Keratinocyte (primary cell): ENCODE measurements at regions not wholly inside any gene's neighbourhood (a gene's known extent, or its start where the extent isn't known, plus 50 kb on each side); places are given as distances from the start of the nearest gene placed in this dataset.

Source experiments
- DNase-seq: peaks from one replicate; pipeline ENCODE4 v3.0.0-alpha.2; 2011; ENCODE audit warnings: low read depth, missing footprints, low spot score
- FAIRE-seq: peaks from 2 replicates; lab custom pipeline; 2011; peaks lifted over from hg19 to GRCh38; lab: Jason Lieb, UNC
- H2AFZ ChIP-seq: 2 replicates; pipeline ENCODE4 v1.6.0; 2012; ENCODE audit warnings: low read length, control low read depth, inconsistent platforms; ENCODE audit not compliant: control insufficient read depth
- H3K27ac ChIP-seq: 2 replicates; pipeline ENCODE4 v1.5.1; 2011; ENCODE audit warnings: low read length; ENCODE audit not compliant: control insufficient read depth, insufficient read depth
- H3K27me3 ChIP-seq: 3 replicates; pipeline ENCODE4 v1.6.0; 2011; ENCODE audit warnings: low read length; ENCODE audit not compliant: control insufficient read depth, insufficient read depth; ENCODE audit errors: extremely low read depth
- H3K36me3 ChIP-seq, 2 experiments: 2 replicates in 1 of 2; 3 replicates in 1 of 2; pipeline ENCODE4 v1.5.1; 2011; ENCODE audit warnings: low read length in 2 of 2, mild to moderate bottlenecking in 1 of 2; ENCODE audit not compliant: control insufficient read depth in 2 of 2, insufficient read depth in 2 of 2; ENCODE audit errors: extremely low read depth in 1 of 2
- H3K4me1 ChIP-seq: 3 replicates; pipeline ENCODE4 v1.5.1; 2011; ENCODE audit warnings: low read length; ENCODE audit not compliant: control insufficient read depth, insufficient read depth; ENCODE audit errors: extremely low read depth
- H3K4me2 ChIP-seq: 3 replicates; pipeline ENCODE4 v1.6.0; 2011; ENCODE audit warnings: low read depth, low read length; ENCODE audit not compliant: control insufficient read depth, insufficient read depth; ENCODE audit errors: extremely low read depth
- H3K4me3 ChIP-seq, 3 experiments: fragments of 200-600 bp in 1 of 3; sonication (generic) in 1 of 3; 2 replicates in 2 of 3; 3 replicates in 1 of 3; pipeline ENCODE4 v1.5.1; 2011 to 2016; ENCODE audit warnings: low read length in 3 of 3, mild to moderate bottlenecking in 3 of 3, control low read depth in 2 of 3, inconsistent platforms in 1 of 3, low read depth in 1 of 3, mixed read lengths in 1 of 3, mixed run types in 1 of 3, moderate library complexity in 1 of 3; ENCODE audit not compliant: control insufficient read depth in 2 of 3, insufficient read depth in 2 of 3; ENCODE audit errors: extremely low read depth in 1 of 3
- H3K79me2 ChIP-seq: 2 replicates; pipeline ENCODE4 v1.6.0; 2012; ENCODE audit warnings: low read length; ENCODE audit not compliant: control insufficient read depth, insufficient read depth
- H3K9ac ChIP-seq: 3 replicates; pipeline ENCODE4 v1.6.0; 2011; ENCODE audit warnings: low read length; ENCODE audit not compliant: control insufficient read depth, insufficient read depth; ENCODE audit errors: extremely low read depth
- H3K9me1 ChIP-seq: 3 replicates; pipeline ENCODE4 v1.6.0; 2011; ENCODE audit warnings: low read length; ENCODE audit not compliant: control insufficient read depth, insufficient read depth; ENCODE audit errors: extremely low read depth
- H3K9me3 ChIP-seq: 2 replicates; pipeline ENCODE4 v1.5.1; 2012; ENCODE audit warnings: low read depth, low read length; ENCODE audit not compliant: control insufficient read depth
- H4K20me1 ChIP-seq: 3 replicates; pipeline ENCODE4 v1.6.0; 2011; ENCODE audit warnings: low read length; ENCODE audit not compliant: control insufficient read depth, insufficient read depth; ENCODE audit errors: extremely low read depth
- CTCF ChIP-seq, 3 experiments: IDR thresholded peaks in 1 of 3; conservative IDR thresholded peaks in 1 of 3; optimal IDR thresholded peaks in 1 of 3; 2 replicates in 2 of 3; 3 replicates in 1 of 3; pipeline versions ENCODE3 to v1.5.1; 2011; ENCODE audit warnings: low read length in 3 of 3, mild to moderate bottlenecking in 3 of 3, moderate library complexity in 2 of 3, control low read depth in 1 of 3, inconsistent platforms in 1 of 3; ENCODE audit not compliant: insufficient read depth in 2 of 3; ENCODE audit errors: extremely low read depth in 1 of 3
- EZH2 ChIP-seq: IDR thresholded peaks from one replicate; pipeline ENCODE4 v1.6.1; 2012; ENCODE audit warnings: inconsistent platforms, mild to moderate bottlenecking, low read length, moderate library complexity
- dilution Hi-C: fragments of 300-500 bp; cut with MboI; formaldehyde crosslinking; loops from one replicate; pipeline ENCODE4 v1.7.0; 2020; ENCODE audit warnings: low sequenced_read_pairs; ENCODE audit not compliant: extremely low pct_ligation_motif_present

GRCh38 chr13:64256751-64257150 is 2841.1 kb upstream of the PCDH20 start:
- no peaks in the 10 kb centered on the region for H3K79me2 ChIP-seq
- dilution Hi-C loops: no loop called here
- H3K9ac ChIP-seq: no peak overlapping the region
- no peak overlapping the region for H3K4me3 ChIP-seq
- no peaks in the 10 kb centered on the region for H4K20me1 ChIP-seq
- DNase-seq: no peak
- no peaks in the 10 kb centered on the region for H3K27me3 ChIP-seq
- no peaks in the 10 kb centered on the region for H3K36me3 ChIP-seq
- no peaks in the 10 kb centered on the region for H3K9me1 ChIP-seq
- H3K9me3 ChIP-seq: no peaks in the 10 kb centered on the region
- no peak for FAIRE-seq
- no peak overlapping the region for H2AFZ ChIP-seq
- no peak for TF ChIP-seq EZH2
- TF ChIP-seq CTCF (optimal IDR thresholded peaks at IDR 0.05 in 1 of 3, IDR thresholded peaks at IDR 0.05 in 1 of 3, conservative IDR thresholded peaks at IDR 0.05 in 1 of 3; ENCODE audit: extremely low read depth in 1 of 3, insufficient read depth in 2 of 3, low read length in 3 of 3): no peak
- H3K4me2 ChIP-seq: no peak overlapping the region
- no peak overlapping the region for H3K27ac ChIP-seq
- no peaks in the 10 kb centered on the region for H3K4me1 ChIP-seq

DNA sequence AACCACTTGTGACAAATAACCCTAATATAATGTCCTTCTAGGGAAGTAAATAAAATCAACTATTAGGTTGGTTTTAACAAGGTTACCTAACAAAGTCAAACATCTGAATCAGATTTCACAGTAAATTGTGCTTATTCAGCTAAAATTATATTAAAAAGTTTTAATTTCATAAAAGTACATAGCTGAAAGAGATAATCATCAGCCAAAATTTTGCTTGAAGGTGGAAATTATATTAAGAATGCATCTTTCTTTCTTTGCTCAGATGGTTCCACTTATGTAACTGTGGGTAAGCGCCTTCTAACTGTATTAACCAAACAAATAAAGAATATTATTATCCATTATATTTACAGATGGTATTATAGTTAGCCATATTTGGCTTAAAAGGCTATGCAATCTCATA is 2840.3 kb upstream of the PCDH20 start:
- H3K36me3 ChIP-seq: no peaks in the 10 kb centered on the region
- H2AFZ ChIP-seq: no peak overlapping the region
- H3K27ac ChIP-seq: no peak overlapping the region
- H3K4me1 ChIP-seq: no peaks in the 10 kb centered on the region
- TF ChIP-seq CTCF (optimal IDR thresholded peaks at IDR 0.05 in 1 of 3, IDR thresholded peaks at IDR 0.05 in 1 of 3, conservative IDR thresholded peaks at IDR 0.05 in 1 of 3; ENCODE audit: extremely low read depth in 1 of 3, insufficient read depth in 2 of 3, low read length in 3 of 3) (no peak), EZH2 (no peak)
- no peak overlapping the region for H3K9ac ChIP-seq
- H3K27me3 ChIP-seq: no peaks in the 10 kb centered on the region
- FAIRE-seq (no peak), DNase-seq (no peak)
- no peak overlapping the region for H3K4me3 ChIP-seq
- no peak overlapping the region for H3K4me2 ChIP-seq
- H3K9me3 ChIP-seq: no peaks in the 10 kb centered on the region
- no peaks in the 10 kb centered on the region for H4K20me1 ChIP-seq
- H3K9me1 ChIP-seq: no peaks in the 10 kb centered on the region
- H3K79me2 ChIP-seq: no peaks in the 10 kb centered on the region
- dilution Hi-C loops: no loop called here
